ENCODE measurements at regions not wholly inside any gene's neighbourhood (a gene's known extent, or its start where the extent isn't known, plus 50 kb on each side); places are given as distances from the start of the nearest gene placed in this dataset.

DNA sequence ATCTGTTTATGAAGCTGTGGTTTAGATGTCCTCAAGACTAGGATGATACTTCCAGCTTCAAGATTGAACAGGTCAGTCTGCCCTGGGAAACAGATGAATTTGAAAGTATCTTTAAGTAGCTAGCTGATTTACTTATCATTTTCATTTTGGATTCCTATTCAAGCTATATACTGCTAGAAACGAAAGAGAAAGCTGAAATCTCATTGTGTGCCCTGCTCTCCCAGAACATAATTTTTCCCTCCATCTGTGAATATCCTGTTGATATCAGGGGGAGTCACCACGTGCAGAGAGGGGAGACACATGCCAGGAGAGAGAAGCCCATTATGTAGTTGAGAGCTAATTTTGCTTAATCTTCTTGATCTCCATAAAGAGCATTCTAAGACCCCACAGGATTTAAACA is 439.1 kb downstream of the NR2F1-AS1 start:
- ATAC-seq = no peak
- H3K4me1 ChIP-seq (ENCODE audit: low read depth) = no peaks in the 10 kb centered on the region
- no peak for DNase-seq
- no peaks in the 10 kb centered on the region for H3K9me3 ChIP-seq
- H3K4me3 ChIP-seq = no peak overlapping the region
- H3K36me3 ChIP-seq (ENCODE audit: low read depth) = no peaks in the 10 kb centered on the region
- TF ChIP-seq, protein P1, sequence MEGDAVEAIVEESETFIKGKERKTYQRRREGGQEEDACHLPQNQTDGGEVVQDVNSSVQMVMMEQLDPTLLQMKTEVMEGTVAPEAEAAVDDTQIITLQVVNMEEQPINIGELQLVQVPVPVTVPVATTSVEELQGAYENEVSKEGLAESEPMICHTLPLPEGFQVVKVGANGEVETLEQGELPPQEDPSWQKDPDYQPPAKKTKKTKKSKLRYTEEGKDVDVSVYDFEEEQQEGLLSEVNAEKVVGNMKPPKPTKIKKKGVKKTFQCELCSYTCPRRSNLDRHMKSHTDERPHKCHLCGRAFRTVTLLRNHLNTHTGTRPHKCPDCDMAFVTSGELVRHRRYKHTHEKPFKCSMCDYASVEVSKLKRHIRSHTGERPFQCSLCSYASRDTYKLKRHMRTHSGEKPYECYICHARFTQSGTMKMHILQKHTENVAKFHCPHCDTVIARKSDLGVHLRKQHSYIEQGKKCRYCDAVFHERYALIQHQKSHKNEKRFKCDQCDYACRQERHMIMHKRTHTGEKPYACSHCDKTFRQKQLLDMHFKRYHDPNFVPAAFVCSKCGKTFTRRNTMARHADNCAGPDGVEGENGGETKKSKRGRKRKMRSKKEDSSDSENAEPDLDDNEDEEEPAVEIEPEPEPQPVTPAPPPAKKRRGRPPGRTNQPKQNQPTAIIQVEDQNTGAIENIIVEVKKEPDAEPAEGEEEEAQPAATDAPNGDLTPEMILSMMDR (IDR thresholded peaks at IDR 0.05) = no peak
- intact Hi-C loops (cut with DNase I, micrococcal nuclease) = no loop called here

DNA sequence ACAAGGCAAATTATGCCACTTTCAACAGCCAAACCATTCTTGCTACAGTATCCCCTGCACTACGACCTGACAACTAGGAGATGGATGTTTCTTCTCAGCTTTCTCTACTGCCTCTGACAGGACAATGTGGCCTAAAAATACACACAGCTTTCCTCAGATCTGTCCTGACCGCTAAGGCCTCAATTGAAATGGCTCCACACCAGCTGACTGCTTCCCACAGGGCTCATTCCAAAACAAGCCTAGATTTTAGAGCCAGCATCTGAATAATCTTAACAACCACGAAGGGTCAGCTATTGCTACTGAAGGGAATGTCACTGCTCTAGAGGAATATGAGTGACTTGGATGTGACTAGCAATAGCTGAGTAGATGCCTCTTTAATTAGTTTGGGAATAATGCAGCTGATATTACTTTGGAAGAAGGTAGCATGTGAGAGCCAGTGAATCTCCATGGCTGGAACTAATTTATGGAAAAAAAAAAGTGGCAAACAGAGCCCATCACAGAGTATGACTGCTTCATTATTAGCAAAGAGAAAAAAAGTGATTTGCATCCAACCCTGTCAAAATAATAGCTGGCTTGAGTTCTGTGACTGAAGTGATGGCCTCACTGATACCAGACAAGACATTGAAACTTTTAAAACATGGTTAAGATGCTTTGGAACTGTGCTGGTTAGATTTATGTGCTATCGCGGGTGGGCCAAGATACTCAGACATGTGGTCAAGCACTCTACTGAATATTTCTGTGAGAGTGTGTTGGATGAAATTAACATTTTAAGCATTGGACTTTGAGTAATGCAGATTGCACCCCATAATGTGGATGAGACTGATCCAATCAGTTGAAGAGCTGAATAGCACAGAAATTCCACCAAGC is 450.2 kb downstream of the NR2F1-AS1 start:
- Histone ChIP-seq H3K36me3 (ENCODE audit: low read depth) (no peaks in the 10 kb centered on the region), H3K4me3 (no peak overlapping the region), H3K9me3 (no peaks in the 10 kb centered on the region), H3K4me1 (ENCODE audit: low read depth) (no peaks in the 10 kb centered on the region)
- TF ChIP-seq, protein P1 (IDR thresholded peaks at IDR 0.05) = no peak
- DNase-seq (peak in 1 of 3 donors; percentile 5), ATAC-seq (no peak)
- intact Hi-C loops (cut with DNase I, micrococcal nuclease) = no loop called here

DNA sequence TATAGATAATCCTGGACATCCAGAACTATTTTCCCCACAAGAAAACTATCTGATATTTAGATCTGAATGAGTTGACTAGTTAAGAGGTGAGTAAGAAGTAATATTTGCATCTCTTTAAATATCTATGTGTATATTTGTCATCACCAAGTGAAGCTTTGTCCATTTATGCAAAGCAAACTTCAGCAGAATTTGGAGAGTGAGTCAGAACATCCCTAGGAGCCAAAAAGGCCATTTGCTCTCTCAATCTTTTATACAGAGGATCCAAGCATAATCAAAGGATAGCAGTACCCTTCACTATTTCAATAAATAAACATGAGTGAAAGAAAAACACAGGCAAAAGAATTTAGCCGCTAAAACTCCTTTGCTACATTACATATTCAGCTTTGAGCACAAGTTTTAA is 454.4 kb downstream of the NR2F1-AS1 start:
- no peak overlapping the region for H3K4me3 ChIP-seq
- H3K36me3 ChIP-seq (ENCODE audit: low read depth) = no peaks in the 10 kb centered on the region
- DNase-seq (no peak), ATAC-seq (no peak)
- intact Hi-C loops (cut with DNase I, micrococcal nuclease) = no loop called here
- no peaks in the 10 kb centered on the region for H3K4me1 ChIP-seq (ENCODE audit: low read depth)
- TF ChIP-seq, protein P1 (IDR thresholded peaks at IDR 0.05) = no peak
- no peaks in the 10 kb centered on the region for H3K9me3 ChIP-seq

DNA sequence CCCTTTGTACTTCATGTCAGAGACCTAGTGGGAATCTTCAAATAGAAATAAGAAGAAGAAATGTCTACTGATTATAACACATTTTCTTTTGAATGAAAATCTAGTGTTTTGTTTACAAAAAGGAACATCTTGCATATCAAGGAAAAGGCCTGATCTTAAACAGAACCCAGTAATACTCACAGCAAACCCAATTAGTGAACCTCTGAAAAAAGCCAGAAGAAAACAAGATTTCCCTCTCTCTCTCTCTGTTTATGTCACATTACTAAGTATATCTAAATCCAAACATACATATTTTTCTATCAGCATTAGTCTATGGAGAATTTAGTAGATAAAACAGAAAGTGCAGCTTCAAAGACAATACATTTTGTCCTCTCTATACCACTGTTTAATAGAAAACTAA is 457.9 kb downstream of the NR2F1-AS1 start:
- no peaks in the 10 kb centered on the region for H3K4me1 ChIP-seq (ENCODE audit: low read depth)
- H3K4me3 ChIP-seq = no peak overlapping the region
- no peak for DNase-seq
- intact Hi-C loops (cut with DNase I, micrococcal nuclease) = no loop called here
- no peaks in the 10 kb centered on the region for H3K9me3 ChIP-seq
- TF ChIP-seq, protein P1 (IDR thresholded peaks at IDR 0.05) = no peak
- ATAC-seq = no peak
- no peaks in the 10 kb centered on the region for H3K36me3 ChIP-seq (ENCODE audit: low read depth)

DNA sequence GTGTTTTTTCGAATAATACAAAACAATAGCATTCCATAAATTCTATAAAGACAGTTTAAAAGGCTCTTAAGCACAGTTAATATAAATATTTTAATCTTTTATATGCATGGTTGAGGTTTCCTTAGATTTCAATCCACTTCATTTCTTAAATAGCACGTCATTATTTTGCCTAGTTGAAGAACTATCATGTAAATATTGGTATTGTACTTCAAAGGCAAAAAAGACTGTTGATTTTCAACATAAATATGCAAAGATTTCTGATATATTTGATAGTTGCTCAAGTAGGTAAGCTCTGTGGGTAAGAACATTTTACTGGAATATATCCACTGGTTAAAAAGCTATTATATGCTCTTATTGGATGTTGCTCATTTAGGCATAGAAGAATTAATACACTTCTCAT is 458.6 kb downstream of the NR2F1-AS1 start:
- intact Hi-C loops (cut with DNase I, micrococcal nuclease) = no loop called here
- Histone ChIP-seq H3K4me3 (no peak overlapping the region), H3K36me3 (ENCODE audit: low read depth) (no peaks in the 10 kb centered on the region), H3K9me3 (no peaks in the 10 kb centered on the region), H3K4me1 (ENCODE audit: low read depth) (no peaks in the 10 kb centered on the region)
- ATAC-seq = no peak
- TF ChIP-seq, protein P1 (IDR thresholded peaks at IDR 0.05) = no peak
- DNase-seq = no peak

Measured in mucosa of descending colon (tissue), 3 donors.